ENCODE measurements at regions not wholly inside any gene's neighbourhood (a gene's known extent, or its start where the extent isn't known, plus 50 kb on each side); places are given as distances from the start of the nearest gene placed in this dataset.

DNA sequence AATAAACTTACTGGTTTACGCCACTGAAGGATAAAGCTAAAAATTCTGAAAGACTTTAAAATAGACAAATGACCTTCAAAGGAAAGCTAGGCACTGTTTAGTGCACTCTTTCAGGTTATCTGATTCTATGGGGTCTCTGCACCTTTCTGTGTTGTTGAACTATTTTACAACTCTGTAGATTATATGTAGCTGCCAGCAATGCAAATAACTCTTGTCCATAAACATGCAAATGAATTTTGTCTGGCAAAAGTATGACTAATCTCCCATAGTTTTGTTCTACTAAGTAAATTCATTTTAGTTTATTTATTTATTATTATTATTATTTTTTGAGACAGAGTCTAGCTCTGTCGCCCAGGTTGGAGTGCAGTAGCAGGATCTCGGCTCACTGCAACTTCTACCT lies 266.3 kb upstream of the CCDC196 start:
- Histone ChIP-seq H3K36me3 (no peaks in the 10 kb centered on the region), H3K27me3 (no peaks in the 10 kb centered on the region), H3K4me1 (no peaks in the 10 kb centered on the region), H3K9me3 (no peaks in the 10 kb centered on the region), H3K4me3 (no peak overlapping the region), H3K27ac (no peak overlapping the region)
- TF ChIP-seq, protein P1, sequence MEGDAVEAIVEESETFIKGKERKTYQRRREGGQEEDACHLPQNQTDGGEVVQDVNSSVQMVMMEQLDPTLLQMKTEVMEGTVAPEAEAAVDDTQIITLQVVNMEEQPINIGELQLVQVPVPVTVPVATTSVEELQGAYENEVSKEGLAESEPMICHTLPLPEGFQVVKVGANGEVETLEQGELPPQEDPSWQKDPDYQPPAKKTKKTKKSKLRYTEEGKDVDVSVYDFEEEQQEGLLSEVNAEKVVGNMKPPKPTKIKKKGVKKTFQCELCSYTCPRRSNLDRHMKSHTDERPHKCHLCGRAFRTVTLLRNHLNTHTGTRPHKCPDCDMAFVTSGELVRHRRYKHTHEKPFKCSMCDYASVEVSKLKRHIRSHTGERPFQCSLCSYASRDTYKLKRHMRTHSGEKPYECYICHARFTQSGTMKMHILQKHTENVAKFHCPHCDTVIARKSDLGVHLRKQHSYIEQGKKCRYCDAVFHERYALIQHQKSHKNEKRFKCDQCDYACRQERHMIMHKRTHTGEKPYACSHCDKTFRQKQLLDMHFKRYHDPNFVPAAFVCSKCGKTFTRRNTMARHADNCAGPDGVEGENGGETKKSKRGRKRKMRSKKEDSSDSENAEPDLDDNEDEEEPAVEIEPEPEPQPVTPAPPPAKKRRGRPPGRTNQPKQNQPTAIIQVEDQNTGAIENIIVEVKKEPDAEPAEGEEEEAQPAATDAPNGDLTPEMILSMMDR (IDR thresholded peaks at IDR 0.05), result no peak
- DNase-seq (ENCODE audit: low spot score in 2 of 2), result no peak
- intact Hi-C loops (cut with DNase I), result no loop called here

DNA sequence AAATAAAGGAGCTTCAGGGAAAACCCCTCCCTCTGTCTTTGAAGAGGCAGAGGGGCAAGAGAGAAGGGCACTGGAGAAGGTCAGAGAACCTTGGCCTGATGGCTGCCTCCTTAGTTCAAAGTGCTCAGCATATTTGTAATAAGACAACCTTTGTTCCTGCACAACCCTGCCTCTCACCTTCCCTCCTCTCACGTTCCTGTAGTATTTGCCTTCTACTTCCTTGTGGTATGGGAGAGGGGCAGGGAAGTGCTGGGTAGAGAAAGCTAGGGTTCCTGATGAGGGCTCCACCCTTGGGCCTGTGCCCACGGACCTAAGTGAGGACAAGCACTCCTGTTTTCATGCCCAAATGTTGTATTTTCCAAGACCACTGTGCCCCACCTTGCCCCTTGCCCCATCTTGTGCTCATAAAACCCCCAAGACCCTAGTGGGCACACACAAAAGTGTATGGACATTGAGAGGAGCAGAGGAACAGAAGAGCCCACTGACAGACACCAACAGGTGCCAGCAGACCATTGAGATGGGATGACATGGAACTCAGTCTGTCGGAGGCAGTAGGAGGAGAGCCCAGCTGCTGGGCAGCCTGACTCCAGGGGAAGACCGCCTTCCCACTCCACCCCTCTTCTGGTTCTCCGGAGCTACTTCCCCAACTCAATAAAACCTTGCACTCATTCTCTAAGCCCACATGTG lies 261.5 kb upstream of the CCDC196 start:
- Histone ChIP-seq H3K4me1 (no peaks in the 10 kb centered on the region), H3K9me3 (peaks cover 0 to 6% of the 10 kb centered on the region in 2 donors), H3K27ac (no peak overlapping the region), H3K27me3 (no peaks in the 10 kb centered on the region), H3K4me3 (no peak overlapping the region), H3K36me3 (no peaks in the 10 kb centered on the region)
- TF ChIP-seq, protein P1 (IDR thresholded peaks at IDR 0.05), result no peak
- intact Hi-C loops (cut with DNase I), result no loop called here
- no peak for DNase-seq (ENCODE audit: low spot score in 2 of 2)

DNA sequence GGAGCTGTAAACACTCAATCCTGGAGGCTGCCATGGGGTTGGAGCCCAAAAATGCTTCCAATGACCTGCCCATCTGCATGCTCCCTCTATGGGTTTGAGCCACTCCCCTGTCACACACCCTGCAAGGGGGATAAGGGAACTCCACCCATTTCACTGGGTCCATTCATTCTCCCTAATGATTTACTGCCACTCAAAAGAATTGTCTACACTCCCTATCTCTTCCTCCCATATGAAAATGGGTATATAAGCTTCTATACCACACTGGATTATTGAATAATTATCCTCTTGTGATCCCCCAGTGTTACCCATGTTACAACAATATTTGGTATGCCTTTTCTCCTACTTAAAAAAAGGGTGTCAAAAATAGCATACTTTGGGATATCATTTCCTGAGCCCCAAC lies 260.8 kb upstream of the CCDC196 start:
- TF ChIP-seq, protein P1 (IDR thresholded peaks at IDR 0.05), result no peak
- no peak overlapping the region for H3K27ac ChIP-seq

DNA sequence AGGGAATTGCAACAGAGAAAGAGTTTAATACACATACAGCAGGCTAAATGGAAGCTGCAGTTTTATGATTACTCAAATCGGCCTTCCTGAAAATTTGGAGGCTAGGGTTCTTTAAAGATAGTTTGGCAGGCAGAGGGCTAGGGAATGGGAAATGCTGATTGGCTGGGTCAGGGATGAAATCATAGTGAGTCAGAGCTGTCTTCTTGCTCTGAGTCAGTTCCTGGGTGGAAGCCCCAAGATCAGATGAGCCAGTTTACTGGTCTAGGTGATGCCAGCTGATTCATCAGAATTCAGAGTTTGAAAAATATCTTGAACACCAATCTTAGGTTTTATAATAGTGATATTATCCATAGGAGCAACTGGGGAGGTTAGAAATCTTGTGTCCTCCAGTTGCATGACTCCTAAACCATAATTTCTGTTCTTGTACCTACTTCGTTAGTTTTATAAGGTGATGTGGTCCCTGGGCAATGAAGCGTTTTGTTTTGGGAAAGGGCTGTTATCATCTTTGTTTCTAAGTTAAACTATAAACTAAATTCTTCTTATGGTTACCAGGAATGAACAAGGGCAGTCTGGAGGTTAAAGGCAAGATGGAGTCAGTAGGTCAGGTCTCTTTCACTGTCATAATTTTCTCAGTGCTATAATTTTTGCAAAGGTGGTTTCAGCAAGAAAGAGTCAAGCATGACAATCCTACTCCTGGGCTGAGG lies 257.8 kb upstream of the CCDC196 start:
- no peak overlapping the region for H3K27ac ChIP-seq
- H3K9me3 ChIP-seq, result peaks cover 0 to 6% of the 10 kb centered on the region in 2 donors
- H3K27me3 ChIP-seq, result no peaks in the 10 kb centered on the region
- TF ChIP-seq, protein P1 (IDR thresholded peaks at IDR 0.05), result no peak
- intact Hi-C loops (cut with DNase I), result no loop called here
- no peaks in the 10 kb centered on the region for H3K4me1 ChIP-seq
- H3K36me3 ChIP-seq, result no peaks in the 10 kb centered on the region
- no peak for DNase-seq (ENCODE audit: low spot score in 2 of 2)
- H3K4me3 ChIP-seq, result no peak overlapping the region

More for the DNA sequence above, 260.8 kb upstream of the CCDC196 start:
- intact Hi-C loops (cut with DNase I), result no loop called here
- DNase-seq (ENCODE audit: low spot score in 2 of 2), result no peak
- Histone ChIP-seq H3K4me1 (no peaks in the 10 kb centered on the region), H3K36me3 (no peaks in the 10 kb centered on the region), H3K9me3 (peaks cover 0 to 6% of the 10 kb centered on the region in 2 donors), H3K4me3 (no peak overlapping the region), H3K27me3 (no peaks in the 10 kb centered on the region)

DNA sequence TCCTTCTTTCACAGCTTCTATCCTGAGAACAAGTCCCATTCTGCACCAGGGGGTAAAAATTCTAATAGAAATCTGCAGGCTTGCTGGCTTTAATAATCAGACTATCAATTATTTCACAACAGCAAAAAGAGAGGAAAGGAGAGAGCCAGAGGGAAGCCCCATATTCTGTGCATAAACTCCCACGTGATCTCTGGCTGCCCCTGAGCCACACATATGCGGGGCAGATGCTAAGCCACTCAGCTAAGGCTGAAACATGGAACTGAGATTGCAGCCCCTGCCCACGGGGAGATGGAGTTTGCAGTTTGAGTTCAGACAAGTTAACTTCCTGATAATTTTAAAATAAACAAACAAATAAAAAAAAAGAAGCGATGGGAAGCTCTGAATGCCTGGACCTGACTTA lies 254.4 kb upstream of the CCDC196 start:
- Histone ChIP-seq H3K27ac (no peak overlapping the region), H3K36me3 (no peaks in the 10 kb centered on the region), H3K27me3 (no peaks in the 10 kb centered on the region), H3K9me3 (peaks cover 0 to 6% of the 10 kb centered on the region in 2 donors), H3K4me3 (no peak overlapping the region), H3K4me1 (no peaks in the 10 kb centered on the region)
- TF ChIP-seq, protein P1 (IDR thresholded peaks at IDR 0.05), result no peak
- DNase-seq (ENCODE audit: low spot score in 2 of 2), result no peak
- intact Hi-C loops (cut with DNase I), result no loop called here

Measured in ascending aorta (tissue), 2 donors.